Loucy (cell line): ENCODE measurements at regions not wholly inside any gene's neighbourhood (a gene's known extent, or its start where the extent isn't known, plus 50 kb on each side); places are given as distances from the start of the nearest gene placed in this dataset.

ENCODE experiments used
- EZH2phosphoT487 ChIP-seq: fragments of 200-600 bp; IDR thresholded peaks from 2 replicates; pipeline ENCODE4 v1.6.1; 2018; ENCODE audit warnings: antibody characterized with exemption, mild to moderate bottlenecking, moderate library complexity, borderline replicate concordance
- TF ChIP-seq, protein P1 (sequence below): fragments of 200-600 bp; sonication (generic); conservative IDR thresholded peaks from 2 replicates; pipeline ENCODE4 v1.5.1; 2014; ENCODE audit warnings: mild to moderate bottlenecking, antibody characterized with exemption, low read length

DNA sequence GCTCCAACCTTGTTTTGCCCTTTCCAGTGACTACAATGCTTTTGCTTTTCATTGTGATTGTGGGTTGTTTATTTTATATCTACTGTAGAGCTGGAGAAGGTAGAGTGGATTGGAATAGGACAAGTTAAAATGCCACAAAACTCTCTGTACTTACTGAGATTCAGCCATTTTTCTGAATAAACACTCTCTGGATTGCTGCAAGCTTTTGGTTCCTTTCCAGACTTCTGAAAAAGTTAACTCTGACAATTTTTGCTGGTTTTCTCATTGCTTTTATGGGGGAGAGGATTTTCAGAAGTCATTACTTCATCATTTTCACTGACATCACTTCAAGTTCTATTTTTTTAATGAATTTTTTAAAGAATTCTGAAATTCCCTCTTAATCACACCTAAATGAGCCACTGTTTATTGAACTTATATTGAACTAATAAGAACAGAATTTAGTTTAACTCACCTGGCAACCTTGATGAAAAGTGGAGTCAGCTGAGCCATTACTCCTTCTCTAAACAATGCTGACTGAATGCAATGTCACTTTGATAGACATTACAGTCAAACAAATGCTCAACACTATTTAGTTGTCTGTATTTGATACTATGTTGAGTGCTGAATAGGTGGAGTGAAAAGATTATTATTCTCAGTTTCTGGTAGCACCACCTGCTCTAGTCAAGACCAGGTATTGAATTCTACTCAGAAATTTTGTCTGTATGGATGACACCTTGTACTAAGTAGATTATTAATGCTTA is 303.5 kb downstream of the DLEU7 start:
- TF ChIP-seq, protein P1, sequence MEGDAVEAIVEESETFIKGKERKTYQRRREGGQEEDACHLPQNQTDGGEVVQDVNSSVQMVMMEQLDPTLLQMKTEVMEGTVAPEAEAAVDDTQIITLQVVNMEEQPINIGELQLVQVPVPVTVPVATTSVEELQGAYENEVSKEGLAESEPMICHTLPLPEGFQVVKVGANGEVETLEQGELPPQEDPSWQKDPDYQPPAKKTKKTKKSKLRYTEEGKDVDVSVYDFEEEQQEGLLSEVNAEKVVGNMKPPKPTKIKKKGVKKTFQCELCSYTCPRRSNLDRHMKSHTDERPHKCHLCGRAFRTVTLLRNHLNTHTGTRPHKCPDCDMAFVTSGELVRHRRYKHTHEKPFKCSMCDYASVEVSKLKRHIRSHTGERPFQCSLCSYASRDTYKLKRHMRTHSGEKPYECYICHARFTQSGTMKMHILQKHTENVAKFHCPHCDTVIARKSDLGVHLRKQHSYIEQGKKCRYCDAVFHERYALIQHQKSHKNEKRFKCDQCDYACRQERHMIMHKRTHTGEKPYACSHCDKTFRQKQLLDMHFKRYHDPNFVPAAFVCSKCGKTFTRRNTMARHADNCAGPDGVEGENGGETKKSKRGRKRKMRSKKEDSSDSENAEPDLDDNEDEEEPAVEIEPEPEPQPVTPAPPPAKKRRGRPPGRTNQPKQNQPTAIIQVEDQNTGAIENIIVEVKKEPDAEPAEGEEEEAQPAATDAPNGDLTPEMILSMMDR, result no peak
- TF ChIP-seq EZH2phosphoT487, result no peak
